ENCODE measurements at regions not wholly inside any gene's neighbourhood (a gene's known extent, or its start where the extent isn't known, plus 50 kb on each side); places are given as distances from the start of the nearest gene placed in this dataset.

DNA sequence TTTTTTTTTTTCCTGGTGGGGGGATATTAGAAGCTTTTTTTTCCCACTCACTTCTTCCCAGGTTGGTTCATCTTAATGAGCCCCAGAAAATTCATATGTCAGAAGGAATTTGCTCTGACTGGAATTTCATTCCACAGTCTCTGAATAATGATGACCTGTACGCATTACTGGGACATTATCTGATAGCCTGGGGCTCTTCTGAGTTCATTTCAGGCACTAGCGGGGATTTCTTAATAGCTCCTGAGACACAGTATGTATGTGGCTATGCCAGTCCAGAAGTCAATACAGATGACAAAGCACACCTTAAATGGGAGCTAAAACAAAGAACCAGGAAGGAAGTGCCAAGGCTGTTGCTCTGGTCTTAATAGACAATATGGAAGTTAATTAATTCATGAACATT is 295.2 kb upstream of the IGFBP7 start:
- Histone ChIP-seq H3K9me3 (ENCODE audit: control insufficient read depth in 4 of 4, insufficient read depth in 3 of 4, low read length in 3 of 4) (no peaks in the 10 kb centered on the region), H3K27me3 (ENCODE audit: control insufficient read depth in 3 of 3, insufficient read depth in 3 of 3, low read length in 2 of 3) (no peaks in the 10 kb centered on the region), H3K27ac (ENCODE audit: low read depth in 1 of 2, low read length in 1 of 2) (no peak overlapping the region), H3K9ac (ENCODE audit: insufficient read depth in 1 of 2, low read length in 2 of 2) (no peak overlapping the region), H3K4me3 (no peak overlapping the region), H3K36me3 (ENCODE audit: control insufficient read depth in 4 of 4, insufficient read depth in 4 of 4, low read length in 4 of 4) (no peaks in the 10 kb centered on the region), H3K4me1 (ENCODE audit: control insufficient read depth in 5 of 5, insufficient read depth in 5 of 5, low read length in 5 of 5) (no peaks in the 10 kb centered on the region)
- ATAC-seq (ENCODE audit: insufficient read depth, low FRiP score) (no peak), DNase-seq (no peak)
- no peak for TF ChIP-seq CTCF (IDR thresholded peaks at IDR 0.05; ENCODE audit: control extremely low read depth, extremely low read depth)
- WGBS, 2 donors, result 75 to 83% methylated on average over 2 of the region's 2 CpGs

DNA sequence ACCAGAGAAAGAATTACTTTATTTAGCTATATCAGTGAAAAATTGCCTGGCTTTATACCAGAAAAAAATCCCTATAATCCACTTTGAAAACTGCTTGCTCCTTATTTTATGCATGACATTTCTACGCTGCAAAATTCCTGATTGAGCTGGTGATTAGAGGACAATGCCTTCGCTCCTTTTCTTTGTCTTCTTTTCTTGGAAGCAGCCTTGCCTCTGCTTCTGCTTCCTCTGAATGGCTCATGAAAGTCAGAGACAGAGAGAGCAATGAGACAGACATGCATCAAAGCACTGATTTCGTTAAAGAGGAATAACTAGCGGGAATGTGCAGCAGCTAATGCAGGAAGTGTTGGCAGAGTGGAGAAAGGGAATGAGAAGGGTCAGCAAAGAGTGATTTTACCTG is 294.3 kb upstream of the IGFBP7 start:
- H3K9ac ChIP-seq (ENCODE audit: insufficient read depth in 1 of 2, low read length in 2 of 2), result no peak overlapping the region
- no peaks in the 10 kb centered on the region for H3K27me3 ChIP-seq (ENCODE audit: control insufficient read depth in 3 of 3, insufficient read depth in 3 of 3, low read length in 2 of 3)
- no peaks in the 10 kb centered on the region for H3K4me1 ChIP-seq (ENCODE audit: control insufficient read depth in 5 of 5, insufficient read depth in 5 of 5, low read length in 5 of 5)
- H3K9me3 ChIP-seq (ENCODE audit: control insufficient read depth in 4 of 4, insufficient read depth in 3 of 4, low read length in 3 of 4), result no peaks in the 10 kb centered on the region
- no peak overlapping the region for H3K4me3 ChIP-seq
- no peaks in the 10 kb centered on the region for H3K36me3 ChIP-seq (ENCODE audit: control insufficient read depth in 4 of 4, insufficient read depth in 4 of 4, low read length in 4 of 4)
- TF ChIP-seq CTCF (IDR thresholded peaks at IDR 0.05; ENCODE audit: control extremely low read depth, extremely low read depth), result no peak
- WGBS, 2 donors, result 58 to 59% methylated on average over 4 of the region's 4 CpGs
- ATAC-seq (ENCODE audit: insufficient read depth, low FRiP score), result no peak
- no peak overlapping the region for H3K27ac ChIP-seq (ENCODE audit: low read depth in 1 of 2, low read length in 1 of 2)
- no peak for DNase-seq

DNA sequence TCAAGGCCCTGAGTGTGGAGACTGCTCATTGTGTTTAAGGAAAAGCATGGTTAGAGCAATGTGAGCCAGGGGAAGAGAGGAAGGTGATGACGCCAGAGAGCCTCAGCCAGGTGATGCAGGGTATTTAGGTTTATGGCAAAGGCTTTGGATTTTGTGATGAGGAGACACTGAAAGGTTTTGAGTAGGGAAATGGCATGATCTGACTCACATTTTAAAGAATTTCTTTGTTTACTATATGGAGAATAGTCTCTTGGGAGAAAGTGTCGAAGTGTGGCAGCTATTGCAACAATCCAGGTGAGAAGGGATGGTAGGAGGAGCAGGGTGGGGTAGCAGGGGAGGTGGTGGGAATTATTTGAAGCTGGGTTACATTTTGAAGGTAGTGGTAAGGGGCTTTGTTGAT is 293.4 kb upstream of the IGFBP7 start:
- DNase-seq (no peak), ATAC-seq (ENCODE audit: insufficient read depth, low FRiP score) (no peak)
- H3K9me3 ChIP-seq (ENCODE audit: control insufficient read depth in 4 of 4, insufficient read depth in 3 of 4, low read length in 3 of 4), result no peaks in the 10 kb centered on the region
- no peak overlapping the region for H3K27ac ChIP-seq (ENCODE audit: low read depth in 1 of 2, low read length in 1 of 2)
- H3K4me1 ChIP-seq (ENCODE audit: control insufficient read depth in 5 of 5, insufficient read depth in 5 of 5, low read length in 5 of 5), result no peaks in the 10 kb centered on the region
- no peak overlapping the region for H3K4me3 ChIP-seq
- TF ChIP-seq CTCF (IDR thresholded peaks at IDR 0.05; ENCODE audit: control extremely low read depth, extremely low read depth), result no peak
- H3K36me3 ChIP-seq (ENCODE audit: control insufficient read depth in 4 of 4, insufficient read depth in 4 of 4, low read length in 4 of 4), result no peaks in the 10 kb centered on the region
- 77 to 90% methylated on average over 2 of the region's 2 CpGs for WGBS, 2 donors
- no peaks in the 10 kb centered on the region for H3K27me3 ChIP-seq (ENCODE audit: control insufficient read depth in 3 of 3, insufficient read depth in 3 of 3, low read length in 2 of 3)
- no peak overlapping the region for H3K9ac ChIP-seq (ENCODE audit: insufficient read depth in 1 of 2, low read length in 2 of 2)

GRCh38 chr4:57401586-57401985 is 291.4 kb upstream of the IGFBP7 start:
- Histone ChIP-seq H3K9ac (ENCODE audit: insufficient read depth in 1 of 2, low read length in 2 of 2) (no peak overlapping the region), H3K36me3 (ENCODE audit: control insufficient read depth in 4 of 4, insufficient read depth in 4 of 4, low read length in 4 of 4) (no peaks in the 10 kb centered on the region), H3K4me1 (ENCODE audit: control insufficient read depth in 5 of 5, insufficient read depth in 5 of 5, low read length in 5 of 5) (no peaks in the 10 kb centered on the region), H3K27me3 (ENCODE audit: control insufficient read depth in 3 of 3, insufficient read depth in 3 of 3, low read length in 2 of 3) (no peaks in the 10 kb centered on the region), H3K27ac (ENCODE audit: low read depth in 1 of 2, low read length in 1 of 2) (no peak overlapping the region), H3K4me3 (no peak overlapping the region), H3K9me3 (ENCODE audit: control insufficient read depth in 4 of 4, insufficient read depth in 3 of 4, low read length in 3 of 4) (no peaks in the 10 kb centered on the region)
- DNase-seq (no peak), ATAC-seq (ENCODE audit: insufficient read depth, low FRiP score) (no peak)
- 78 to 82% methylated on average over 4 of the region's 4 CpGs for WGBS, 2 donors
- TF ChIP-seq CTCF (IDR thresholded peaks at IDR 0.05; ENCODE audit: control extremely low read depth, extremely low read depth), result no peak
